Stimulated activated naive CD8-positive, alpha-beta T cell treated with anti-CD3 and anti-CD28 coated beads, Interleukin-15, Interleukin-2, amounts not matched to agents 100 ng/mL and 50 ng/mL, for 24 hours (primary cell): ENCODE measurements at regions not wholly inside any gene's neighbourhood (a gene's known extent, or its start where the extent isn't known, plus 50 kb on each side); places are given as distances from the start of the nearest gene placed in this dataset.
"Not testable (repeated sequence)": the region's sequence is repeated elsewhere in the genome, so short reads cannot be mapped to it uniquely, and the experiment has no call there.

ENCODE experiments used
- H3K27ac Mint-ChIP-seq: one replicate; pipeline ENCODE4 v1.8.0; 2021; ENCODE audit warnings: mild to moderate bottlenecking, mixed read lengths
- H3K27me3 Mint-ChIP-seq: one replicate; pipeline ENCODE4 v1.8.0; 2021; ENCODE audit warnings: mixed read lengths
- H3K36me3 Mint-ChIP-seq: one replicate; pipeline ENCODE4 v1.8.0; 2021; ENCODE audit warnings: low read depth, mixed read lengths
- H3K4me1 Mint-ChIP-seq: one replicate; pipeline ENCODE4 v1.8.0; 2021; ENCODE audit warnings: low read depth, mixed read lengths
- H3K4me3 Mint-ChIP-seq: one replicate; pipeline ENCODE4 v1.8.0; 2021; ENCODE audit warnings: mild to moderate bottlenecking, mixed read lengths
- H3K9me3 Mint-ChIP-seq: one replicate; pipeline ENCODE4 v1.8.0; 2021; ENCODE audit warnings: mixed read lengths

DNA sequence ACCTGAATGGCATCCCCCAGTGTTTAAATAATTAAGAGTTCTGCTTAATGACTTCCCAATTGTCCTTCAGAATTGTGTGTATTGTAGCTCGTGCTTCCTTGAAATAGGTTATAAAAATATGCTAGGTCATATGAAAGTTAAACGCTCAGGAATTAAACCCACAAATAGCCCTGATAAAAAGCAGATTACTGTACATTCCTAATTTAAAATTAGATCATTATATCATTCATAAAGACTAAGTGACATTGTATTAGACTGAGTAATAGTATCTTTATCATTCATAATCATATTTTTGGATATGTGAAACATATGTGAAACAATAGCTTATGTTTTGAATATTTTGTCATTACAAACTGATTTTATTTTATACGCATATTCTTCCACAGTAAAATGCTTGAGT lies 1706.7 kb downstream of the HACE1 start:
- Mint-ChIP-seq H3K27ac (no peak overlapping the region), H3K9me3 (peaks cover 5% of the 10 kb centered on the region), H3K27me3 (no peaks in the 10 kb centered on the region), H3K4me3 (no peak overlapping the region), H3K36me3 (no peaks in the 10 kb centered on the region), H3K4me1 (no peaks in the 10 kb centered on the region)

DNA sequence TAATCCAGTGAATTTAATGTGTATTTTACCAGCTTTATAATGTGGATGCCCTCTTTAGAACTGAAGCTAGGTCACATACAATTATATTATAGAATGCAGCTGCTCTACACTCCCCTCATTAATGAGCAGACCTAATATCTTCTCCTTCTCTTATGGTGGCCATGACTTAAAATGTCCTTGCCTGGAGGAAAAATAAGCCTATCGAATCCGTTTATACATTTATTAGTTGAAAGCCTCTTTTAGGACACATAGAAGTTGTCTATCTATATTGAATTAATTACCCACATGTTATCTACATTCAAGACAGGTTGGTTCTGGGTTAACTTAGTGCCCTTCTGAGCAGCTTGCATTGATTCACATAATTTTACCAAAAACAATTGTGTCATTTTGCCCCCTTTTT lies 1716.8 kb downstream of the HACE1 start:
- Mint-ChIP-seq H3K4me1 (no peaks in the 10 kb centered on the region), H3K27ac (no peak overlapping the region), H3K4me3 (no peak overlapping the region), H3K9me3 (no peaks in the 10 kb centered on the region), H3K27me3 (no peaks in the 10 kb centered on the region), H3K36me3 (no peaks in the 10 kb centered on the region)

- no peaks in the 10 kb centered on the region for H3K36me3 Mint-ChIP-seq
- no peaks in the 10 kb centered on the region for H3K9me3 Mint-ChIP-seq
- no peaks in the 10 kb centered on the region for H3K4me1 Mint-ChIP-seq
- no peak overlapping the region for H3K27ac Mint-ChIP-seq
- no peaks in the 10 kb centered on the region for H3K27me3 Mint-ChIP-seq
- H3K4me3 Mint-ChIP-seq: no peak overlapping the region
These were observed 1719.3 kb downstream of the HACE1 start for GRCh38 chr6:103140308-103141027.

DNA sequence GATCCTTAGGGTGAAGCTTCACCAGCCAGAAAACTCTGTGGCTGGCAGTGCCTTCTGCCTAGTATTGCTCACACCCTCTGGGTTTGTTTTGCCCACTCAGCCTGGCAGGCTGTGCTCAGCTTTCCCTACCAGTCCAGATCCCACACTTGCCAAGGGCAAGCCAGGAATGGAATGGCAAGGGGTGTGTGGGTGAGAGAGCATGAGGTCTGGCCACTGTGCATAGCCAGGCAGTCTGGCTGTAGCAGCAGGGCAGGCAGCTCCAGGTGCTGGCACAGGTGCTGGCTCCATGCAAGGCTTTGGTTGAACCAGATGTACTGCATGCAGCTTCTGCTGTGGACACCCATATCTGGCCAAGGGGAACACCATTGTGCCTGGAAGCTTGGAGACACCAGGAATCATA lies 1720.3 kb downstream of the HACE1 start:
- Mint-ChIP-seq H3K27ac (no peak overlapping the region), H3K9me3 (no peaks in the 10 kb centered on the region), H3K4me1 (no peaks in the 10 kb centered on the region), H3K27me3 (no peaks in the 10 kb centered on the region), H3K36me3 (no peaks in the 10 kb centered on the region), H3K4me3 (no peak overlapping the region)

DNA sequence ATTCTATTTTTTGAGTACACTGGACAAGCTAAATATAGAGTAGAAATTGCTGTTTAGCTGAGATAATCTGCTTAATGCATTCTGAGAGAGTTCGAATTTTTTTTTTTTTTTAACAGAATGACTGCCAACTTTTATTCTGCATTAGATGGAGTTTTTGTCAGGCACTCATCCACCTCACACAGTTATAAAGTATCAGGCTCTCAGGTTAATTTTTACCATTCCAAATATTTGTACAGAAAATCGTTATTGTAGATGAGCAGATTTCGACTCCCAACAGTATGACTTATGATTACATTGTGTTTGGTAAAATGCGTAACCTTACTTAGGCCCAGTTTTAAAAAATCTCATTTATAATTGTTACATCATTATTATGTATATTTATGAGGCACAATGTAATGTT lies 1731.0 kb downstream of the GRIK2 start:
- Mint-ChIP-seq H3K36me3 (no peaks in the 10 kb centered on the region), H3K27me3 (no peaks in the 10 kb centered on the region), H3K27ac (no peak overlapping the region), H3K9me3 (peaks cover 5% of the 10 kb centered on the region), H3K4me3 (no peak overlapping the region), H3K4me1 (no peaks in the 10 kb centered on the region)

DNA sequence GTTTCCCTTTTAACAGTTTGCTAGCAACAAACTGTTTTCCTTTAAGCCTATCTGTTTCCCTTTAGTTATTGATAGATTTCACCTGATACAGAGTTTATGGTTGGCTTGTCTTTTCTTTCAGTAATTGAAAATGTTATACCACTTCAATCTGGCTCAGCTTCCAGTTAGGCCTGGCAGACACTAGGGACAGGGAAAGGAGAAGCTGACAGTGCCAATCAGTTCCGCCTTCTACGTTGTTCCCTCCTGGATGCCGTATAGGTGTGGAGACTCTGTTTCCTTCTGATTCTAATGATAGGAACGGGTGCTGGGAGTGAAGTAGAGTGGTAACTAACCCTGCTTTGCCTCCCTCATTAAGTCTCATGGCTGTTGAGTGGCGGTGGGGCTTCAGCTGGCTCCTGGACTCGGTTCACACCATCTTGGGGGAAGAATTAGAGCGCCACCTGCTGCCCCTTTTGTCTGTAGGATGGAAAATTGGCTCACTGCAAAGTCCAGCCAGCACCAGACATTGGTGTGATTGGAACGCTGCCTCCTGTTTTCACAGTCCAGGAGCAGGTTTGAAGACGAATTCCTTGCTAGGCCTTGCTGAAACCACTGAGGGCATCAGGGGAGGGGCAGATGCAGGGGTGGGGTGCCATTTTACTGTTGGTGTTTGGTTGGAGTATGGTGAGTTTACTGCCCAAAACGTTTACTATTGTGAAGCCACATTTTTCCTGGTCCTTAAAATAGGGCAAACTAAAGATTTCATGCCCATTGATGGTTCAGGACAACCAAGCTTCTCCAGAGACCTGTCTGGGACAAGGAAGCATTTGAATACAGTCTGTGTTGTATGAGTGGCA lies 1729.5 kb downstream of the GRIK2 start:
- Mint-ChIP-seq H3K4me3 (no peak overlapping the region), H3K36me3 (no peaks in the 10 kb centered on the region), H3K9me3 (peaks cover 5% of the 10 kb centered on the region), H3K27me3 (no peaks in the 10 kb centered on the region), H3K4me1 (no peaks in the 10 kb centered on the region), H3K27ac (no peak overlapping the region)

DNA sequence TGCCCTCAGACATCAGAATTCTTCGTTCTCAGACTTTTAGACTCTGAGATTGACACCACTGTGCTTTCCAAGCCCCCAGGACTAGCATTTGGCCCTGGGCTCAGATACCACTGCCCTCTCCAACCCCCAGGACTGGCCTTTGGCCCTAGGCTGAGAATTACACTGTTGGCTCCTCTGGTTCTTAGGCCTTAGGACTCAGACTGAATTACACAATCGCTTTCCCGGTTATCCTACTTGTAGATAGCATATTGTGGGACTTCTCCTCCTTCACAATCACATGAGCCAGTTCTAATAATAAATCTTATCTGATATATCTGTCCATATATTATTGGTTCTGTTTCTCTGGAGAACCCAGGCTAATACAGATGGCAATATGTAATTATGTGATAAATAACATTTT lies 1725.5 kb downstream of the GRIK2 start:
- no peaks in the 10 kb centered on the region for H3K4me1 Mint-ChIP-seq
- no peak overlapping the region for H3K27ac Mint-ChIP-seq
- peaks cover 3% of the 10 kb centered on the region for H3K9me3 Mint-ChIP-seq
- H3K4me3 Mint-ChIP-seq: no peak overlapping the region
- H3K36me3 Mint-ChIP-seq: no peaks in the 10 kb centered on the region
- H3K27me3 Mint-ChIP-seq: no peaks in the 10 kb centered on the region

GRCh38 chr6:103114582-103114981 lies 1721.1 kb downstream of the GRIK2 start:
- Mint-ChIP-seq H3K27ac (no peak overlapping the region), H3K9me3 (peaks cover 3% of the 10 kb centered on the region), H3K27me3 (no peaks in the 10 kb centered on the region), H3K36me3 (no peaks in the 10 kb centered on the region), H3K4me1 (no peaks in the 10 kb centered on the region), H3K4me3 (no peak overlapping the region)

DNA sequence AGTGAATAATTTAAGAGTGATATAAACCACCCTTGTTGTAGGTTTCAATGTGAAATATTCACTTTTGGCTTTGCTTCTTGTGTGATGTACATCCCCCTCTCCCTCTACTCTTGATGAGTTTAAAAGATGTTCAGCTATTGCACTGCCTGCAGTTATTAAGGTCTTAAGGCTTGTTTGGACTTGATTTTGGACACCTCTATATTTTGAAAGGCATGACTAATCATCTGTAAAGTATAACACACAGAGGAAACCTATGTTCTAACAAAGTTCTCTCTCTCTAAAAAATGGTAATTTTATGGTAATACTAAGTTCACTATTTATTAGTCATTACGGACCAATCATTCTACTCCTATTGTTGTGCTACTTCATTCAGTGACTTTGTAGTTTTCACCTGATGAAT lies 1719.9 kb downstream of the GRIK2 start:
- no peaks in the 10 kb centered on the region for H3K27me3 Mint-ChIP-seq
- H3K4me1 Mint-ChIP-seq: no peaks in the 10 kb centered on the region
- H3K4me3 Mint-ChIP-seq: no peak overlapping the region
- H3K36me3 Mint-ChIP-seq: no peaks in the 10 kb centered on the region
- no peak overlapping the region for H3K27ac Mint-ChIP-seq
- H3K9me3 Mint-ChIP-seq: peaks cover 3% of the 10 kb centered on the region

GRCh38 chr6:103107985-103108384 lies 1714.5 kb downstream of the GRIK2 start:
- Mint-ChIP-seq H3K27me3 (no peaks in the 10 kb centered on the region), H3K4me1 (no peaks in the 10 kb centered on the region), H3K9me3 (peaks cover 6% of the 10 kb centered on the region), H3K36me3 (no peaks in the 10 kb centered on the region), H3K4me3 (no peak overlapping the region), H3K27ac (no peak overlapping the region)

- Mint-ChIP-seq H3K9me3 (peaks cover 6% of the 10 kb centered on the region), H3K36me3 (no peaks in the 10 kb centered on the region), H3K27me3 (no peaks in the 10 kb centered on the region), H3K4me3 (no peak overlapping the region), H3K27ac (no peak overlapping the region), H3K4me1 (no peaks in the 10 kb centered on the region)
These were observed 1712.2 kb downstream of the GRIK2 start for GRCh38 chr6:103105686-103106085.

- Mint-ChIP-seq H3K27me3 (no peaks in the 10 kb centered on the region), H3K27ac (no peak overlapping the region), H3K4me3 (no peak overlapping the region), H3K36me3 (no peaks in the 10 kb centered on the region), H3K4me1 (no peaks in the 10 kb centered on the region), H3K9me3 (peaks cover 9% of the 10 kb centered on the region)
These were observed 1707.8 kb downstream of the GRIK2 start for GRCh38 chr6:103101267-103101666.

- not testable (repeated sequence) for H3K27me3 Mint-ChIP-seq, H3K27ac Mint-ChIP-seq, H3K4me3 Mint-ChIP-seq, H3K9me3 Mint-ChIP-seq, H3K36me3 Mint-ChIP-seq, H3K4me1 Mint-ChIP-seq
These were observed 1698.9 kb downstream of the GRIK2 start for GRCh38 chr6:103092414-103092813.

DNA sequence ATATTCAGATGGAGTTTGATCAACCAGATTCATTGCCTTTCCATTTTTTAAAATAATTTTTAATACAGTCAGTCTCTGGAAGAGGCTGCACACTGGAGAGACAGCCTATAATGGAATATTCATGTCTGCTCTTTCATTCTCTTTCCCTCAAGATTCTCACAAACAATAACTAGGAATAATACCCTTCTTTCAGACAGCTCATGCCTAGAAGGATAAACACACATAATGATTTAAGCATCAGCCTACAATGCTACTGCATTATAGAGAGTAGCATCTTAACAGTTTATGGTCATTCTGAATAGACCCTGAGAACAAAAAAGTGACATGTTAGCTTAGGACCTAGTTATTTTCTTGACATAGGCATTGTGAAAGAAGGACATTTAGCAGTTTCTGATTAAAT lies 1692.3 kb downstream of the GRIK2 start:
- Mint-ChIP-seq H3K27me3 (no peaks in the 10 kb centered on the region), H3K27ac (no peak overlapping the region), H3K4me3 (no peak overlapping the region), H3K4me1 (no peaks in the 10 kb centered on the region), H3K9me3 (peaks cover 5% of the 10 kb centered on the region), H3K36me3 (no peaks in the 10 kb centered on the region)

GRCh38 chr6:103081876-103082630 lies 1688.5 kb downstream of the GRIK2 start:
- Mint-ChIP-seq H3K27ac (no peak overlapping the region), H3K27me3 (no peaks in the 10 kb centered on the region), H3K36me3 (no peaks in the 10 kb centered on the region), H3K9me3 (peaks cover 11% of the 10 kb centered on the region), H3K4me1 (no peaks in the 10 kb centered on the region), H3K4me3 (no peak overlapping the region)
